ENCODE measurements at regions not wholly inside any gene's neighbourhood (a gene's known extent, or its start where the extent isn't known, plus 50 kb on each side); places are given as distances from the start of the nearest gene placed in this dataset.
A peak's percentile ranks its signal among the peaks of the same experiment; 100 is the strongest.

- TF ChIP-seq CTCF (conservative IDR thresholded peaks at IDR 0.05; ENCODE audit: low read depth, low read length), result no peak
- peak; percentile 50 for DNase-seq (ENCODE audit: low read depth)
- H3K4me3 ChIP-seq (ENCODE audit: low read depth, low read length), result no peak overlapping the region
These were observed 109.1 kb downstream of the UTRN start for GRCh38 chr6:144394210-144394609.

- no peak for TF ChIP-seq CTCF (conservative IDR thresholded peaks at IDR 0.05; ENCODE audit: low read depth, low read length)
- H3K4me3 ChIP-seq (ENCODE audit: low read depth, low read length), result no peak overlapping the region
- DNase-seq (ENCODE audit: low read depth), result no peak
These were observed 109.9 kb downstream of the UTRN start for GRCh38 chr6:144395014-144395413.

DNA sequence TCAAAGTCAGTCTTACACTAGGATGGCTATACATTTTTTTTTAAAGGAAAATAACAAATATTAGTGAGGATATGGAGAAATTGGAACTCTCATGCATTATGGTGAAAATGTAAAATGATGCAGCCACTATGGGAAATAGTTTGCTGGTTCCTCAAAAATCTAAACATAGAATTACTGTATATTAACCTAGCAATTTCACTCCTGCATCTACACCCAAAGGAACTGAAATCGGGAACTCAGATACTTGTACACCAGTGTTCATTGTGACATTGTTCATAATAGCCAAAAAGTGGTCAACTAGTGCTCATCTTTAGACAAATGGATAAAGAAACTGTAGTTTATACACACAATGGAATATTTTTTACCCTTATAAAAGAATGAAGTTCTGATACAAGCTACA is 110.7 kb downstream of the UTRN start:
- H3K4me3 ChIP-seq (ENCODE audit: low read depth, low read length), result no peak overlapping the region
- DNase-seq (ENCODE audit: low read depth), result no peak
- TF ChIP-seq CTCF (conservative IDR thresholded peaks at IDR 0.05; ENCODE audit: low read depth, low read length), result no peak

GRCh38 chr6:144397141-144397540 is 112.0 kb downstream of the UTRN start:
- no peak for DNase-seq (ENCODE audit: low read depth)
- H3K4me3 ChIP-seq (ENCODE audit: low read depth, low read length), result no peak overlapping the region
- no peak for TF ChIP-seq CTCF (conservative IDR thresholded peaks at IDR 0.05; ENCODE audit: low read depth, low read length)

DNA sequence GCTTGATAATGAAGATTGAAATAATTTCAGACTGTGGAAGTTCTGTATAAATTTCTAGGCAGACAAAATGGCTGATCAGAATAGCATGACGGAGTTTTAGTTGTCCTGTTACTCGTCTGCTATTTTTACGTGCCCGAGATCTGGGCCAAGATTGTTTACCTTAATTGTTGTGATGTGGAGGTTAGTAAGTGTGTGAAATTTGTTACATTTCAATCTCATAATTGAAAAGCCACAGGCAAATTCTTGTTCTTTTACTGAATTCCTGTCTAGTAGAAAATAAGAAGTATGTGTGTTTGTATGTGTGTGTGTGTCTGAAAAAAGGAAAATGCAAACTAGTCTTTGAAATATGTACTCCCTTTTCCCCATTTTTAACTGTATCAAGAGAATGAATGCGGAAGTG is 115.2 kb downstream of the UTRN start:
- H3K4me3 ChIP-seq (ENCODE audit: low read depth, low read length), result no peak overlapping the region
- TF ChIP-seq CTCF (conservative IDR thresholded peaks at IDR 0.05; ENCODE audit: low read depth, low read length), result no peak
- no peak for DNase-seq (ENCODE audit: low read depth)

- H3K4me3 ChIP-seq (ENCODE audit: low read depth, low read length), result no peak overlapping the region
- no peak for TF ChIP-seq CTCF (conservative IDR thresholded peaks at IDR 0.05; ENCODE audit: low read depth, low read length)
- no peak for DNase-seq (ENCODE audit: low read depth)
These were observed 116.9 kb downstream of the UTRN start for GRCh38 chr6:144401736-144402733.

- no peak for TF ChIP-seq CTCF (conservative IDR thresholded peaks at IDR 0.05; ENCODE audit: low read depth, low read length)
- DNase-seq (ENCODE audit: low read depth), result no peak
- no peak overlapping the region for H3K4me3 ChIP-seq (ENCODE audit: low read depth, low read length)
These were observed 117.6 kb downstream of the UTRN start for GRCh38 chr6:144402750-144403149.

Data from choroid plexus epithelial cell (primary cell).